T-helper 2 cell (primary cell): ENCODE measurements at regions not wholly inside any gene's neighbourhood (a gene's known extent, or its start where the extent isn't known, plus 50 kb on each side); places are given as distances from the start of the nearest gene placed in this dataset.
"Not testable (repeated sequence)": the region's sequence is repeated elsewhere in the genome, so short reads cannot be mapped to it uniquely, and the experiment has no call there.

ENCODE experiments used
- DNase-seq, 5 experiments: peaks; one replicate each; pipeline versions ENCODE4 v3.0.0 to v3.0.0-alpha.2; 2012 to 2022

DNA sequence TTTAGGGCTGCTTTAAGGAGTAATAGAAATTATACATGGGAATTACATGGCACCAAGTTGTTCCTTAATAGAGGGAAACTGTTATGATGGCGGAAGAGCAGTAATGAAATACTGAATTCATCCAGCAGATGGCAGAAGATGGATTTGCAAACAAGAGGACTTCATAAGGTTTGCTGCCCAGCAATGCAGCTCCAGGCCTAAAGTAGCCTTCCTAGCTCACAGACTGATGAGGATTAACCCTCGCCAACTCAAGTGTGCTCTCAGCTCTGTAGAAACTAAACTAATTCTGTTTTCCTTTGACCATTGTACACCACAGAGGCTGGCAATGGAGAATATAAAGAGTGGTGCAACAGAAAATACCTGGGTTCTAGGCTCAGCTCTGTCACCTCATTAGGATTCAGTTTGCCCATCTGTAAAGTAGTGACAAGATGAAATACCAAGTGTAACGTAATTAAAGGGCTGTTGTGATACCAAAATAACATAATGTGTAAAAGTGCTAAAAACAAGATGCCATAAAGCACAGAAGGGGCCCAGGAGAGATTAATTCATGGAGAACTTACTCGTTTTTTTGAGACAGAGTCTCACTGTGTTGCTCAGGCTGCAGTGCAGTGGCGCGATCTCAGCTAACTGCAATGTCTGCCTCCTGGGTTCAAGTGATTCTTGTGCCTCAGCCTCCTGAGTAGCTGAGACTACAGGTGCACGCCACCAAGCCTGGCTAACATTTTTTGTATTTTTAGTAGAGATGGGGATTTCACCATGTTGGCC is 102.4 kb upstream of the SERBP1 start:
- DNase-seq: peak in 1 of 5 experiments; percentile 43

DNA sequence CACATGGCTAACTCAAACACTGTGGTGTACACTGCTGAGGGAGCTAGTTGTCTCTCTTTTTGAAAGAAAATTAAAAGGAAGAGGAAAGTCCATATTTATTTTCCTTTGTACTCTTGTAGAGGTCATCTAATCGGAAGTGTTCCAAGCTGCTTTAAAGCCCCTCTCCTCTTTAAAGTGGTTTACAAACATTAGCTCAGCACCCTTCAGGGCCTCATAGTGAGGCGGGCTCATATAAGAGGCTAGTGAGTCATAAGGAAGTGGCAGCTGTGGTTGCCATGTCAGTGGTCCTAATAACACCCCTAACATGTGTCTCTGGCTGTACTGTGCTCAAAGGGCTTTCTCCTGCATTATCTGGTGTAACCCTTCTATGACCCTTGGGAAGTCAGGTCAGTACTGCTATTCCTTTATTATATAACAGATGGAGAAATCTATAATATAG is 104.4 kb upstream of the SERBP1 start:
- no peak for DNase-seq

- DNase-seq: peak in 2 of 5 experiments; percentile 6 to 55
Measured at GRCh38 chr1:67535474-67535873, 105.3 kb upstream of the SERBP1 start.

- no peak for DNase-seq
Measured at GRCh38 chr1:67536957-67537666, 106.9 kb upstream of the SERBP1 start.

DNA sequence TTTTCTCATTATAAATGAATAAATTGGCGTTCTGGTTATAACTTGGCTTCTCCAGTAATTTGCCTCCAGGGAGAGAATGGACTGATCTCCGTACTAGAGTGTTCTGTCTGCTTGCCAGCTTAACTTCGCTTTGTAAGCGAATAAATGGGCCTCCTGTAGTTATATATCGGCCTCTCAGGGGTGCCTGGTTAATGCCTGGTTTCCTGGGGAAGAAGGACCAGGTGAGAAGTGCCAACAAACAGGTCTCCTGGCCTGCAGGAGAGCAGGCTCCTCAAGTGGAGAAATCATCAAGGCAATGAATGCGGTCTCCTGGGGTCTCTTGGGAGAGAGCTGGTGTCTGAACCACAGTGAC is 107.4 kb upstream of the SERBP1 start:
- no peak for DNase-seq

DNA sequence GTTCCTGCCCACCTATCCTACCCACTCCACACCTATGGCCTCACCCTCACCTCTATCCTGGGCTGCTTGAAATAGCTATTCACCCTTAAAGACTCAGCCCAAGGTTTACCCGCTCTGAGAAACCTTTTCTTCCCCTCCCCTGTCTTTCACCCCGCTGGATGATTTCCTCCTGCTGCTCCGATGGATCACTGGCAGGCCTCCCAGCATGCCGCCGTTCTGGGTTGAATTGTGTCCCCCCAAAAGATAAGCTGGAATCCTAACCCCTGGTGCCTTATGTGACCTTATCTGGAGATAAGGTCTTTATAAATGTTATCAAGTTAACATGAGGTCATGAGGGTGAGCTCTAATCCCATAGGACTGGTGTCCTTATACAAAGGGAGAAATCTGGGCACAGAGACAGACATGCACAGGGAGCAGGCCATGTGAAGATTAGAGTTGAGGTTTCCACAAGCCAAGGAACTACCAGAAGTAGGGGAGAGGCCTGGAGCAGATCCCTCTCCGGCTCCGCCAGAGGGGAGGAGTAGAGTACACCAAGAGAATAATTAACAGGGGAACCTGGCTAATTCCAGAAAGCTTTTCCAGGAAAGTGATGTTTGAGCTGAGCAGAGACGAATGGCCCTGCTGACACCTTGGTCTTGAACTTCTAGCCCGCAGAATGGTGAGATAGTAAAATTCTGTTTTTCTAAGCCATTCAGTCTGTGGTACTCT is 110.0 kb upstream of the SERBP1 start:
- DNase-seq: no peak

DNA sequence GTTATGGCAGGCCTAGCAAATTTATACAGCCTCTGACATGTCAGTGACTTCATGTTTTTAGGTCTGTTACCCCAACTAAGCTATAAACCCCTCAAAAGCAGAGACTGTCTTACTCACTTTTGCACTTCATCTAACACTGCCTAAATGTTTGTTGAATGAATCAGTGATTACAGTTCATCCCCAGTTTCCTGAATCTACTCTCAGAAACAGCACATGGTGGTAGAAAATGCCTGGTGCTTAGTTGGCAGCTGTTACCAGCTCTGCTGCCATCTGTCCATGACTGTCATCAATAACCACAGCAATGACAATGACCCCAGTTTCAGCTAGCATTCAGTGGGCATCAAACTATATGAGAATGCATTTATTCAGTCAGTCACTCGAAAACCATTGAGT is 110.5 kb upstream of the SERBP1 start:
- no peak for DNase-seq

DNA sequence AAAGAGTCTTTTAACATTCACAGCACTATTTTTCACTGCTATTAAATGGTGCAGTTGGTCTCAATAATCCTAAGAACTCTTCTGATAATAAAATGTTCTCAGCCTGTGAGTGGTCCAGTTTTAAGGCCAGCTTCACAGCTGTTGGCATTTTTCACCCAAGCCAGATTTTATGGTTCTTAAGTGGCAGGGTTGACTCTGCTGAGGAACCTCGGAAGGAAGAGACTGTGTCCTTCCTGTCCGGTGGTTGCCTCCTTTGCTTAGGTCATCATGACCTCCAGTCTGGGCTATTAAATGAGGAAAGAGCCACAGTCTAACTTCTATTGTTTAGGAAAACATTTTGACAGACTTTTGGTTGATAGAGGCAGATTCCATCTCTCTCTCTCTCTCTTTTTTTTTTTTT is 112.5 kb upstream of the SERBP1 start:
- no peak for DNase-seq

- DNase-seq: no peak
Measured at GRCh38 chr1:67544921-67545320, 114.7 kb upstream of the SERBP1 start.

GRCh38 chr1:67545364-67545763 is 115.2 kb upstream of the SERBP1 start:
- no peak for DNase-seq

DNA sequence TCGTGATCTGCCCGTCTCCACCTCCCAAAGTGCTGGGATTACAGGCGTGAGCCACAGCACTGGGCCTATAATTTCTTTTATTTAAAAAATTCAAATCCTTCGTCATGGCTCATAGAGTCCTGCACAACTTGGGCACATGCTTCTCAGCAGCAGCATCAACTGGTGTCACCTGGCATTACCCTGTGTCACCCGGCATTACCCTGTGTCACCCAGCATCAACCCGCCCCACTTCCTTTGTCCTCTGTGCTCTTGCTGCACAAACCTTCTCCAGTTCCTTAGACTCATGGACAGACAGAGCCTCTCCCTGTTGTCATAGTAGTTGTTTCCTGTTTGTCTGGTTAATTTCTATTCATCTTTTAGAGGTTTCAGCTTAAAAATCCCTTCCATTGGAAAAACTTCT is 121.2 kb upstream of the SERBP1 start:
- DNase-seq: no peak

DNA sequence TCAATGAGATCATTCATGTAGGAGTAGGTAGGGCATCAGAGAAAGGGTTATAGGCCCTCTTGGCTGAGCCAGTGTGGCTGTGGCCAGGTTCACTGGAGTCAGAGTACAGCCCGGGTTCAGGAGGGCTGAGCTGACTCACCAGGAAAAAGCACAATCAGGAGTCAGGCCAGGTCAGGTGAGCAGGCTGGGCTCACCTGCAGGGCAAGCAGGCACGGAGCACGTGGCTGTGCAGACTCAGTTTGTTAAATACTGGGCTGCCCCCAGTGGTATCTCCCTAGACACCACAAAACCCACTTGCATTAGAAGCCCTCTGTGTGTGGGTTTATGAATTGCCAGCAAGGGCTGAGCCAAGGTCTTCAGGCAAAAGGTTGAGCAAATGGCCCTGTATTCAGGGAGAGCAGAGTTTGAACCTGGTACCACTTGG is 122.1 kb upstream of the SERBP1 start:
- no peak for DNase-seq

DNA sequence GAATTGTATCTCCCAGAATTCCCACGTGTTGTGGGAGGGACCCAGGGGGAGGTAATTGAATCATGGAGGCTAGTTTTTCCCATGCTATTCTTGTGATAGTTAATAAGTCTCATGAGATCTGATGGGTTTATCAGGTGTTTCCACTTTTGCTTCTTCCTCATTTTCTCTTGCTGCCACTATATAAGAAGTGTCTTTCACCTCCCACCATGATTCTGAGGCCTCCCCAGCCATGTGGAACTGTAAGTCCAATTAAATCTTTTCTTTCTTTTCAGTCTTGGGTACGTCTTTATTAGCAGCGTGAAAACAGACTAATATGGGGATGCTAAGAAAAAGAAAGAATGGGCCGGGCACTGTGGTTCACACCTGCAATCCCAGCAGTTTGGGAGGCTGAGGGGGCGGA is 124.0 kb upstream of the SERBP1 start:
- not testable (repeated sequence) for DNase-seq

DNA sequence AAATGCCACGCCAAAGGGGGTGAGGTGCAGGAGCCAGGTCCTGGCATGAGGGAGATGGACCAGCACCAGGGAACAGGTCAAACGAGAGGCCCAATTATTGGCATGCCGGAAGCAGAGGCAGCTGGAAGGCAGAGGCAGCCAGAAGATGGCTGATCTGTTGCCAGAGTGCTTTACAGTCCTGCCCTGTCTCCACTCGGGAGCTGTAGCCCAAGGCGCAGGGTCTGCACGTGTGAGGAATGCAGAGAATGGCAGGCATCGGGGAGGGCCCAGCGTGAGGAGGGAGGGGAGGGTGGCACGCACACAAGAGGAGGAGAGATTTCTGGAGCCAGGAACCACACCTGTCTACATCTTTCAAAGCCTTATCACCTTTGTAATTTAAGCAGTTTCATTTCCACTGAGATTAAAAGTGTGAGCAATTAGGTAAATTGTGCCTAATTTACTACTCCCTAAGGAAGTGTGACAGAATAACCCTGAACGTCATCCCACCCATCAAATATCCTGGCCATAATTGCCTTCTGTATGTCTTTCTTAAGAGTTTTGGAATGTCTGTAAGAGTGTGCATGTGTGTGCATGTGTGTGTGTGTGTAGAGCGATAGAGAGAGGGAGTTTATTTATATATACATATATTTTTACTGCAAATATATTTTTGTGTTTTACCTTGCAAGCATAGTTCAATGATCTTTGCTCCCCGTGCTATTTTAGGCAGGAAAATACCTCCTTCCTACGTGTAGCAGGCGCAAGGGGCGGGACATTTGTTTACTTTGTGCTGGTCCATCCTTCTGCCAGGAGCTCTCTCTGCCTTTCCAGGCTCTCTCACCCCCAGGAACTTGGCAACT is 125.5 kb upstream of the SERBP1 start:
- no peak for DNase-seq

- DNase-seq: no peak
Measured at GRCh38 chr1:67556297-67556900, 126.2 kb upstream of the SERBP1 start.

GRCh38 chr1:67557696-67558448 is 127.1 kb upstream of the GADD45A start:
- DNase-seq: no peak

- no peak for DNase-seq
Measured at GRCh38 chr1:67558449-67559193, 126.4 kb upstream of the GADD45A start.

- no peak for DNase-seq
Measured at GRCh38 chr1:67559222-67559700, 125.7 kb upstream of the GADD45A start.

DNA sequence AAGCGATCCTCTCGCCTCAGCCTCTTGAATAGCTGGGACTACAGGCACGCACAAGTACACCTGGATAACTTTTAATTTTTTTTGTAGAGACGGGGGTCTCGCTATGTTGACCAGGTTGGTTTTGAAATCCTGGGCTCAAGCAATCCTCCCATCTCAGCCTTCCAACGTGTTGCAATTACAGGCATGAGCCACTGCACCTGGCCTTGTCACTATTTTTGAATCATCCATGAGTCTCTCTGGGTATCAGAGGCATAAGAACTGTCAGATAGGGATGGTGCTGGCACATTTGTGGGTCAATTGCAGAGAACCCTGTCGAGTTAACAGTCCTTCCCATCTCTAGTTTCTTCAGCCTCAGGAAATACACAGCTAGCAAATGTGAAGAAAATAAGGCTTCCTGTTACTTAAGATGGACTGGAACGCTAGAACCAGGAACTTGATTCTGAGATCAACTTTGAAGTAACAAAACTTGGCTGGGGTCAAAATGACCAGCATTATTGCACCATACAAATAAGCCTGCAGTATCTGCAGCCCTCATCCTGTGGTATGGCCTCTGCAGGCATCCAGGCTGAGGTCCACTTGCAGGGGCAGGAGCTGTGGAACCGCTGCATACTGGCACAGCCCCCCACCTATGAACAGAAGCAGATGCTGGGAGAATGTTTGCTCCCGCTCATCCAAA is 124.3 kb upstream of the GADD45A start:
- no peak for DNase-seq

GRCh38 chr1:67561704-67562113 is 123.3 kb upstream of the GADD45A start:
- peak; percentile 29 to 78 (median 66) for DNase-seq
